IMR-90 (cell line): ENCODE measurements at regions not wholly inside any gene's neighbourhood (a gene's known extent, or its start where the extent isn't known, plus 50 kb on each side); places are given as distances from the start of the nearest gene placed in this dataset.

Experiments
- CEBPB ChIP-seq: IDR thresholded peaks from 2 replicates; pipeline ENCODE4 v1.6.1; 2012; ENCODE audit warnings: low read depth, low read length, improper control_type of control experiment
- CTCF ChIP-seq: conservative IDR thresholded peaks from 2 replicates; pipeline ENCODE4 v1.5.1; 2012; ENCODE audit warnings: mild to moderate bottlenecking, low read depth, low read length, improper control_type of control experiment
- ELK1 ChIP-seq: fragments of 150-350 bp; IDR thresholded peaks from 2 replicates; pipeline ENCODE4 v1.6.1; 2016; ENCODE audit warnings: low read depth, mild to moderate bottlenecking, low read length, moderate library complexity, borderline replicate concordance
- MXI1 ChIP-seq: IDR thresholded peaks from 2 replicates; pipeline ENCODE4 v1.6.1; 2012; ENCODE audit warnings: low read depth, mild to moderate bottlenecking, low read length, moderate library complexity, borderline replicate concordance
- POLR2A ChIP-seq: IDR thresholded peaks from 2 replicates; pipeline ENCODE4 v1.6.1; 2012; ENCODE audit warnings: mild to moderate bottlenecking, low read depth, low read length
- USF2 ChIP-seq: fragments of 150-350 bp; IDR thresholded peaks from 2 replicates; pipeline ENCODE4 v1.6.1; 2017; ENCODE audit warnings: mild to moderate bottlenecking, antibody characterized with exemption, low read length, low read depth

- no peak for TF ChIP-seq CTCF
- no peak for TF ChIP-seq ELK1
- no peak for TF ChIP-seq POLR2A
- TF ChIP-seq CEBPB: no peak
- no peak for TF ChIP-seq USF2
- no peak for TF ChIP-seq MXI1
Observed at GRCh38 chr18:33951031-33951430, 273.7 kb downstream of the NOL4 start.
